Esophagus muscularis mucosa (tissue), 4 donors: ENCODE measurements at regions not wholly inside any gene's neighbourhood (a gene's known extent, or its start where the extent isn't known, plus 50 kb on each side); places are given as distances from the start of the nearest gene placed in this dataset.

Experiments
- CTCF ChIP-seq, 3 experiments: fragments of 200-600 bp in 2 of 3; fragments of 450-650 bp in 1 of 3; sonication (generic) in 2 of 3; IDR thresholded peaks; one replicate each; pipeline ENCODE4 v1.5.1; 2017 to 2019; ENCODE audit warnings: antibody characterized with exemption in 3 of 3, mild to moderate bottlenecking in 2 of 3, moderate library complexity in 1 of 3
- EP300 ChIP-seq: sonication (generic); formaldehyde crosslinking; IDR thresholded peaks from one replicate; pipeline ENCODE4 v1.6.1; 2017; ENCODE audit warnings: antibody characterized with exemption
- POLR2A ChIP-seq: fragments of 450-650 bp; IDR thresholded peaks from one replicate; pipeline ENCODE4 v1.6.1; 2017; ENCODE audit warnings: antibody characterized with exemption, moderate library complexity, mild to moderate bottlenecking, low read depth
- POLR2AphosphoS5 ChIP-seq, 2 donors: sonication (generic); formaldehyde crosslinking; IDR thresholded peaks; one replicate each; pipeline ENCODE4 v1.6.1; 2017; ENCODE audit warnings: antibody characterized with exemption in 2 of 2

GRCh38 chr2:237210297-237210696 lies 124.6 kb downstream of the COPS8 start:
- TF ChIP-seq POLR2AphosphoS5 (IDR thresholded peaks at IDR 0.05) (no peak), CTCF (IDR thresholded peaks at IDR 0.05) (no peak), EP300 (no peak), POLR2A (no peak)
